HEK293 (cell line): ENCODE measurements at regions not wholly inside any gene's neighbourhood (a gene's known extent, or its start where the extent isn't known, plus 50 kb on each side); places are given as distances from the start of the nearest gene placed in this dataset.

ENCODE experiments used
- ZNF341 ChIP-seq: fragments of 450-650 bp; formaldehyde crosslinking; IDR thresholded peaks from 2 replicates; pipeline ENCODE4; 2016; ENCODE audit warnings: low read depth, missing biosample characterization, missing genetic modification characterization
- TF ChIP-seq, protein P1 (sequence below): fragments of 450-650 bp; formaldehyde crosslinking; IDR thresholded peaks from 2 replicates; pipeline ENCODE4 v1.5.1; 2016; ENCODE audit warnings: missing biosample characterization, missing genetic modification characterization

DNA sequence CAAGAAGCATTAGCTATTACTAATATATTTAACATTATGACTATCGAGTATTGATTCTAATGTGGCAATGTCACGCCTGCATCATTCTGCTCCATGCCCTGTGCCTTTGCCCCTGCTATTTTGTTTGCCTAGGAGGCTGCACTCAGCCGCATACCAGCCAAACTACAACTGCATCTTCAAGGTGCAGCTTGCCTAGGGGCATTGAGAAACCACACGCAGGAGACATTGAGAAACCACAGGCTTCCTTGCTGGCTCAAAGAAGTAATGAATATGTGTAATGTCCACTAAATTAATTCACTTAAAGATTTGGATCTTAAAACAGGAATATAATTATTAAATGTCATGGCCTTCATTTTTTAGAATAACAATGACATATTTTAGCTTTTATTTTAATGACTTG lies 683.6 kb upstream of the TENM3 start:
- no peak for TF ChIP-seq ZNF341 (tag by site-specific recombination)
- TF ChIP-seq, protein P1, sequence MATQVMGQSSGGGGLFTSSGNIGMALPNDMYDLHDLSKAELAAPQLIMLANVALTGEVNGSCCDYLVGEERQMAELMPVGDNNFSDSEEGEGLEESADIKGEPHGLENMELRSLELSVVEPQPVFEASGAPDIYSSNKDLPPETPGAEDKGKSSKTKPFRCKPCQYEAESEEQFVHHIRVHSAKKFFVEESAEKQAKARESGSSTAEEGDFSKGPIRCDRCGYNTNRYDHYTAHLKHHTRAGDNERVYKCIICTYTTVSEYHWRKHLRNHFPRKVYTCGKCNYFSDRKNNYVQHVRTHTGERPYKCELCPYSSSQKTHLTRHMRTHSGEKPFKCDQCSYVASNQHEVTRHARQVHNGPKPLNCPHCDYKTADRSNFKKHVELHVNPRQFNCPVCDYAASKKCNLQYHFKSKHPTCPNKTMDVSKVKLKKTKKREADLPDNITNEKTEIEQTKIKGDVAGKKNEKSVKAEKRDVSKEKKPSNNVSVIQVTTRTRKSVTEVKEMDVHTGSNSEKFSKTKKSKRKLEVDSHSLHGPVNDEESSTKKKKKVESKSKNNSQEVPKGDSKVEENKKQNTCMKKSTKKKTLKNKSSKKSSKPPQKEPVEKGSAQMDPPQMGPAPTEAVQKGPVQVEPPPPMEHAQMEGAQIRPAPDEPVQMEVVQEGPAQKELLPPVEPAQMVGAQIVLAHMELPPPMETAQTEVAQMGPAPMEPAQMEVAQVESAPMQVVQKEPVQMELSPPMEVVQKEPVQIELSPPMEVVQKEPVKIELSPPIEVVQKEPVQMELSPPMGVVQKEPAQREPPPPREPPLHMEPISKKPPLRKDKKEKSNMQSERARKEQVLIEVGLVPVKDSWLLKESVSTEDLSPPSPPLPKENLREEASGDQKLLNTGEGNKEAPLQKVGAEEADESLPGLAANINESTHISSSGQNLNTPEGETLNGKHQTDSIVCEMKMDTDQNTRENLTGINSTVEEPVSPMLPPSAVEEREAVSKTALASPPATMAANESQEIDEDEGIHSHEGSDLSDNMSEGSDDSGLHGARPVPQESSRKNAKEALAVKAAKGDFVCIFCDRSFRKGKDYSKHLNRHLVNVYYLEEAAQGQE = no peak
